Parathyroid adenoma (tissue), 2 donors: ENCODE measurements at regions not wholly inside any gene's neighbourhood (a gene's known extent, or its start where the extent isn't known, plus 50 kb on each side); places are given as distances from the start of the nearest gene placed in this dataset.
"Not testable (repeated sequence)": the region's sequence is repeated elsewhere in the genome, so short reads cannot be mapped to it uniquely, and the experiment has no call there.

ENCODE experiments used
- H2AFZ ChIP-seq: fragments of 300-600 bp; sonication (generic); one replicate; pipeline ENCODE4 v1.7.0; 2017; ENCODE audit warnings: antibody characterized with exemption, mild to moderate bottlenecking
- H3K27ac ChIP-seq: fragments of 300-600 bp; sonication (generic); one replicate; pipeline ENCODE4 v1.7.0; 2017
- H3K27me3 ChIP-seq: fragments of 300-600 bp; sonication (generic); one replicate; pipeline ENCODE4 v1.7.0; 2017; ENCODE audit warnings: low read length; ENCODE audit not compliant: control insufficient read depth, insufficient read depth
- H3K36me3 ChIP-seq: fragments of 300-600 bp; sonication (generic); one replicate; pipeline ENCODE4 v1.7.0; 2017; ENCODE audit warnings: low read length; ENCODE audit not compliant: control insufficient read depth, insufficient read depth
- H3K4me1 ChIP-seq: fragments of 300-600 bp; sonication (generic); one replicate; pipeline ENCODE4 v1.7.0; 2017; ENCODE audit warnings: control low read depth
- H3K4me2 ChIP-seq: fragments of 300-600 bp; sonication (generic); one replicate; pipeline ENCODE4 v1.7.0; 2017; ENCODE audit warnings: low read length
- H3K4me3 ChIP-seq: fragments of 300-600 bp; sonication (generic); one replicate; pipeline ENCODE4 v1.7.0; 2017; ENCODE audit warnings: low read depth, low read length
- H3K79me2 ChIP-seq: fragments of 300-600 bp; sonication (generic); one replicate; pipeline ENCODE4 v1.7.0; 2017; ENCODE audit warnings: control low read depth
- H3K9ac ChIP-seq: fragments of 300-600 bp; sonication (generic); one replicate; pipeline ENCODE4 v1.7.0; 2017; ENCODE audit warnings: mild to moderate bottlenecking
- H3K9me3 ChIP-seq: fragments of 300-600 bp; sonication (generic); one replicate; pipeline ENCODE4 v1.7.0; 2017; ENCODE audit warnings: low read length; ENCODE audit not compliant: control insufficient read depth
- CTCF ChIP-seq: fragments of 300-600 bp; sonication (generic); IDR thresholded peaks from one replicate; pipeline ENCODE4 v1.7.0; 2017; ENCODE audit warnings: antibody characterized with exemption, mild to moderate bottlenecking
- donor health status: primary hyperparathyroidism.

- Histone ChIP-seq H3K4me1 (no peaks in the 10 kb centered on the region), H2AFZ (no peak overlapping the region), H3K9ac (no peak overlapping the region), H3K4me2 (no peak overlapping the region), H3K4me3 (no peak overlapping the region), H3K36me3 (no peaks in the 10 kb centered on the region), H3K79me2 (no peaks in the 10 kb centered on the region), H3K9me3 (no peaks in the 10 kb centered on the region), H3K27me3 (no peaks in the 10 kb centered on the region), H3K27ac (no peak overlapping the region)
- TF ChIP-seq CTCF: no peak
Observed at GRCh38 chr1:56094168-56094567, 485.2 kb downstream of the PLPP3 start.

- Histone ChIP-seq H3K9ac (no peak overlapping the region), H3K27ac (no peak overlapping the region), H2AFZ (no peak overlapping the region), H3K79me2 (no peaks in the 10 kb centered on the region), H3K36me3 (no peaks in the 10 kb centered on the region), H3K9me3 (no peaks in the 10 kb centered on the region), H3K27me3 (no peaks in the 10 kb centered on the region), H3K4me3 (no peak overlapping the region), H3K4me2 (no peak overlapping the region), H3K4me1 (no peaks in the 10 kb centered on the region)
- no peak for TF ChIP-seq CTCF
Observed at GRCh38 chr1:56092684-56093570, 486.4 kb downstream of the PLPP3 start.

GRCh38 chr1:56089826-56090225 lies 489.5 kb downstream of the PLPP3 start:
- not testable (repeated sequence) for H3K4me1 ChIP-seq, H3K9ac ChIP-seq, H2AFZ ChIP-seq, H3K27me3 ChIP-seq, H3K27ac ChIP-seq, H3K4me3 ChIP-seq, H3K36me3 ChIP-seq, H3K9me3 ChIP-seq, H3K79me2 ChIP-seq, H3K4me2 ChIP-seq

GRCh38 chr1:56084246-56084645 lies 495.1 kb downstream of the PLPP3 start:
- Histone ChIP-seq H3K27me3 (no peaks in the 10 kb centered on the region), H3K9me3 (no peaks in the 10 kb centered on the region), H3K4me3 (no peak overlapping the region), H3K4me2 (no peak overlapping the region), H2AFZ (no peak overlapping the region), H3K27ac (no peak overlapping the region), H3K36me3 (no peaks in the 10 kb centered on the region), H3K9ac (no peak overlapping the region), H3K79me2 (no peaks in the 10 kb centered on the region), H3K4me1 (no peaks in the 10 kb centered on the region)
- TF ChIP-seq CTCF: no peak

- no peak overlapping the region for H3K27ac ChIP-seq
- no peaks in the 10 kb centered on the region for H3K79me2 ChIP-seq
- no peak overlapping the region for H3K4me2 ChIP-seq
- no peaks in the 10 kb centered on the region for H3K36me3 ChIP-seq
- no peak overlapping the region for H3K4me3 ChIP-seq
- no peak for TF ChIP-seq CTCF
- H3K27me3 ChIP-seq: no peaks in the 10 kb centered on the region
- H3K9me3 ChIP-seq: no peaks in the 10 kb centered on the region
- no peak overlapping the region for H2AFZ ChIP-seq
- H3K4me1 ChIP-seq: no peaks in the 10 kb centered on the region
- H3K9ac ChIP-seq: no peak overlapping the region
Observed at GRCh38 chr1:56081736-56082135, 497.6 kb downstream of the PLPP3 start.
